GM12873 (cell line): ENCODE measurements at regions not wholly inside any gene's neighbourhood (a gene's known extent, or its start where the extent isn't known, plus 50 kb on each side); places are given as distances from the start of the nearest gene placed in this dataset.

Experiments
- TF ChIP-seq, protein P1 (sequence below): IDR thresholded peaks from 2 replicates; pipeline ENCODE4 v1.5.1; 2012; ENCODE audit warnings: low read depth, mild to moderate bottlenecking, moderate library complexity, low read length, control low read depth; ENCODE audit not compliant: insufficient read depth; ENCODE audit errors: missing control alignments

DNA sequence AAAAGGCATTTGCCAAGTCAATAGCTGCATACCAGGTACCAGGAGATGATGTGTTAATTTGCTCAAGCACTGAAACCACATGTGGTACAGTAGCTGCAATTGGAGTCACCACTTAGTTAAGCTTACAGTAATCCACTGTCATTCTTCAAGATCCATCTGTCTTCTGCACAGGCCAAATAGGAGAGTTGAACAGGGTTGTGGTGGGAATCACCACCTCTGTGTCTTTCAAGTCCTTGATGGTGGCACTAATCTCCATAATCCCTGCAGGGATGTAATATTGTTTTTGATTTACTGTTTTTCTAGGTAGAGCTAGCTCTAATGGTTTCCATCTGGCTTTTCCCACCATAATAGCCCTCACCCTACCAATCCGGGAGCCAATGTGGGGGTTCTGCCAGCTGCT is 91.9 kb downstream of the FCRL5 start:
- TF ChIP-seq, protein P1, sequence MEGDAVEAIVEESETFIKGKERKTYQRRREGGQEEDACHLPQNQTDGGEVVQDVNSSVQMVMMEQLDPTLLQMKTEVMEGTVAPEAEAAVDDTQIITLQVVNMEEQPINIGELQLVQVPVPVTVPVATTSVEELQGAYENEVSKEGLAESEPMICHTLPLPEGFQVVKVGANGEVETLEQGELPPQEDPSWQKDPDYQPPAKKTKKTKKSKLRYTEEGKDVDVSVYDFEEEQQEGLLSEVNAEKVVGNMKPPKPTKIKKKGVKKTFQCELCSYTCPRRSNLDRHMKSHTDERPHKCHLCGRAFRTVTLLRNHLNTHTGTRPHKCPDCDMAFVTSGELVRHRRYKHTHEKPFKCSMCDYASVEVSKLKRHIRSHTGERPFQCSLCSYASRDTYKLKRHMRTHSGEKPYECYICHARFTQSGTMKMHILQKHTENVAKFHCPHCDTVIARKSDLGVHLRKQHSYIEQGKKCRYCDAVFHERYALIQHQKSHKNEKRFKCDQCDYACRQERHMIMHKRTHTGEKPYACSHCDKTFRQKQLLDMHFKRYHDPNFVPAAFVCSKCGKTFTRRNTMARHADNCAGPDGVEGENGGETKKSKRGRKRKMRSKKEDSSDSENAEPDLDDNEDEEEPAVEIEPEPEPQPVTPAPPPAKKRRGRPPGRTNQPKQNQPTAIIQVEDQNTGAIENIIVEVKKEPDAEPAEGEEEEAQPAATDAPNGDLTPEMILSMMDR = no peak

DNA sequence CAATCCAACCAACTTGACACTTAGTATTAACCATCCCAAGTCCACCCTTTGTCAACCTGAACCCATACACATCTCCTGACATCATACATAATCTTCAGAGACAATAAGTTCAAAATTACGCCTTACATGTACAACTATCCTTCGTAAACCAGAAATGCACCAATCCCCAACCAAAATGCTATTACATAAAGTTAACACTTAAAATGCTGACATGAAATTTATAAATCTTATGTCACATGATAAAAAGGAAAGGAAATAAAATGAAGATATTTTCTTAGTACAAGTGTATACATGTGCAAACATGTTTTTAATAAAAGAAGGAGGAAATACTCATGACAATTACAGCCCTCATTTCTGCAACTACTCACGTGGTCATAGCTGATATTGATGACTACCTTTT is 95.0 kb downstream of the FCRL5 start:
- TF ChIP-seq, protein P1 = no peak

DNA sequence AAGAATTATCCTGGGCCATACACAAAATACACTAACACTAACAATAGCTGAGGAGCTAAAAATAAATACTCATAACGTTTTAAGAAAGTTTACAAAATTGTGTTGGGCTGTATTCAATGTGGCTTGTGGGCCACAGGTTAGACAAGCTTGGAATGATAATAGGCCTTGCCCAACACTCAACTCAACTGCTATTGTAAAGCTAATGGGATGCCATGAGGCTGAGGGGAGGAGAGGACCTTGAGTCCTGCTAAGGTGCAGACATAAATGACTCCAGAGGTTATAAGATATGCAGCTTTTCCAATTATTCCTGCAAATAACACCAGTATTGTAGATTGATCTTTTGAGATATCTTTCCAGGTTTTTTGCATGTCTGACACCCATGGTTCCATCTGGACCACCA is 97.0 kb downstream of the FCRL5 start:
- TF ChIP-seq, protein P1 = no peak

GRCh38 chr1:157450106-157450505 is 102.2 kb downstream of the FCRL5 start:
- TF ChIP-seq, protein P1 = no peak

DNA sequence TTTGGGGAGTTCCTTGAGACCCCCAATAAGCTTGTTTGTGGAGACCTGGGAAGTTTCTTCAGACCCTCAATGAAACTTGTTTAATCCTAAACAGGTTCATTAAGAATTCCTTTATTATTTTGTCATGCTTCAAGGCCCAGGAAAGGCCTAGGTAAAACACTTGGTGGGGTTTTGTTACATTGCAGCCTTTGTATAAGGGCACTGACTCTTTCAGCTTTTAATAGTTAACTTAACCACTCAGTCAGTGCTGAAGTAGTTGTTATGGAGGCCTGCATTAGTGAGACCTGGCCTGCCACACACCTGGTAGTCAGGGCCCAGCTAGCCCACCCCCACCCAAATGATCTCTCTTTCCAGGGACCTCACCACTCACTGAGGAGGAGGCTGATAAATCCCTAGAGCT is 103.7 kb downstream of the FCRL5 start:
- TF ChIP-seq, protein P1 = no peak

DNA sequence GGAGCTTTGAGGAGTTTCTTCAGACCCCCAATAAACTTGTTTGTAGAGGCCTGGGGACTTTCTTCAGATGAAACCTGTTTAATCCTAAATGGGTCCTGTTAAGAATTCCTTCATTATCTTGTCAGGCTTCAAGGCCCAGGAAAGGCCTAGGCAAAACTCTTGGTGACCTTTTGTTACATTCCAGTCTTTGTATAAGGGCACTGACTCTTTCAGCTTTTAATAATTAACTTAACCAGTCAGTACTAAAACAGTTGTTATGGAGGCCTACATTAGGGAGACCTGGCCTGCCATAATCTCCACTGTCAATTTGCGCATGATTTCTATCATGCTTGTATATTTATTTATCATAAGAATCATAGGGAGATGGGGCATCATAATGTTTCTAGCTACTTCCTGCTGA is 110.2 kb downstream of the FCRL5 start:
- TF ChIP-seq, protein P1 = no peak

DNA sequence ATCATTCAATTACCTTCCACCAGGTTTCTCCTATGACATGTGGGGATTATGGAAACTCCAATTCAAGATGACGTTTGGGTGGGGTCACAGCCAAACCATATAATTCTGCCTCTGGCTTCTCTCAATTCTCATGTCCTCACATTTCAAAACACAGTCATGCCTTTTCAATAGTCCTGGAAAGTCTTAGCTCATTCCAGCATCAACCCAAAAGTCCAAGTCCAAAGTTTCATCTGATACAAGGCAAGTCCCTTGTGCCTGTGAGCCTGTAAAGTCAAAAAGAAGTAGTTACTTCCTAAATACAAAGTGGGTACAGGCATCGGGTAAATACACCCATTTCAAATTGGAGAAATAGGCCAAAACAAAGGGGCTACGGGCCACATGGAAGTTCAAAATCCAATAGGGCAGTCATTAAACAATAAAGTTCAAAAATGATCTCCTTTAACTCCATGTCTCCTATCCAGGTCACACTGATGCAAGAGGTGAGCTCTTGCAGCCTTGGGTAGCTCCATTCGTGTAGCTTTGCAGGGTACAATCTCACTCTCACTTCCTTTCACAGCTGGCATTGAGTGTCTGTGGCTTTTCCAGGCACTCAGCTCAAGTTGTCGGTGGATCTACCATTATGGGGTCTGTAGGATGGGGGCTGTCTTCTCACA is 112.9 kb downstream of the FCRL5 start:
- TF ChIP-seq, protein P1 = no peak

DNA sequence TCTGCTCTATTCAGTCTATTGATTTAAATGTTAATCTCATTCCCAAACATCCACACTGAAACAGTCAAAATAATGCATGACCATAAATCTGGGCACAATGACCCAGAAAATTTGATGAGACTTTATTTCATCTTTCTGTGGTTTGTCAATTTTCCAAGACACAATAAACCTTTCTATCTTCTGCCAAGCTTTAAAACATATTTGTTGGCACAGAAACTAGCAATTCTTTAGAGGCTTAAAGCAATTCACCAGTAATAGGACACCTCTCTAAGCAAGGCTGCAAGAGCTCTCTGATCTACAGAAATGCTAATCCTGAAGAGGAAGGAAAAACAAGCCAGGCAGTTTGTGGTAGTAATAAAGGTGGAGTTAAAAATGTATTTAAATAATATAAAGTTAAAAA is 113.7 kb downstream of the FCRL5 start:
- TF ChIP-seq, protein P1 = no peak
